ENCODE measurements at regions not wholly inside any gene's neighbourhood (a gene's known extent, or its start where the extent isn't known, plus 50 kb on each side); places are given as distances from the start of the nearest gene placed in this dataset.

DNA sequence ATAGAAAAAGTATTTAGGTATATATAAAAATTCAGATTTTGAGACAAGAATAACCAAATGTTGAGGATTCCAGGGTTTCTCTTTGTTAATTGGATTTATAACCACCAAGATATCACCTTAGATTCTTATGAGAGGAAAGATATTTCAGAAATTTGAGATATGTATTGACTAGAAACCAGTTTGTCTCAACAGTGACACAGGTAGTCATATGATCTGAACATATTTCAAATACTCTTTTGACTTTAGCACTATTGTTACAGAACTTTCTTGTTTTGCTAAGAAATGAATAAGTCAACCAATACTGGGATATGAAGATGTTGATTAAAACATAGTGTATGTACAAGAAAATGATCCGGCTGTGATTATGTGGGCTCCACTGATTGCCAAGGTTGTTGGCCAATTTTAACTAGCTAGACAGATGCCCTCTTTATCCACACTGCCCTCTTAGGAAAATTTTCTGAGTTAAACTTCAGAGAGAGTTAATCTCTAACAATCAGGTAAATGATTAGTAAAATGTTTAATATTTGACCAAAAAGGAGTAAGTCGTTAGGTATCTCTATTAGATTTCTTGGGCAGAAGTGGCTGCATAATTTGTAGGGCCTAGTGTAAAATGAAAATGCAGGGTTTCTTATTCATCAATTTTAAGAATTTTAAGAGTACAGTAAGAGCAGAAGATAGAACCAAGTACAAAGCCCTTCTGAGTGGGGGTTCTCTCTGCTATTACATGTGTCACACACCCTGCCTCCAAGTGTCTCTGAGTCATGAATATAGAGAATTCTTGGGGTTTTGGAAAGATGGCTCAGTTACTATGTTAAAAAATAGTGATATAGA, 376.0 kb downstream of the TFEC start:
- TF ChIP-seq POLR2A (IDR thresholded peaks at IDR 0.05): no peak
- TF ChIP-seq, protein P1, sequence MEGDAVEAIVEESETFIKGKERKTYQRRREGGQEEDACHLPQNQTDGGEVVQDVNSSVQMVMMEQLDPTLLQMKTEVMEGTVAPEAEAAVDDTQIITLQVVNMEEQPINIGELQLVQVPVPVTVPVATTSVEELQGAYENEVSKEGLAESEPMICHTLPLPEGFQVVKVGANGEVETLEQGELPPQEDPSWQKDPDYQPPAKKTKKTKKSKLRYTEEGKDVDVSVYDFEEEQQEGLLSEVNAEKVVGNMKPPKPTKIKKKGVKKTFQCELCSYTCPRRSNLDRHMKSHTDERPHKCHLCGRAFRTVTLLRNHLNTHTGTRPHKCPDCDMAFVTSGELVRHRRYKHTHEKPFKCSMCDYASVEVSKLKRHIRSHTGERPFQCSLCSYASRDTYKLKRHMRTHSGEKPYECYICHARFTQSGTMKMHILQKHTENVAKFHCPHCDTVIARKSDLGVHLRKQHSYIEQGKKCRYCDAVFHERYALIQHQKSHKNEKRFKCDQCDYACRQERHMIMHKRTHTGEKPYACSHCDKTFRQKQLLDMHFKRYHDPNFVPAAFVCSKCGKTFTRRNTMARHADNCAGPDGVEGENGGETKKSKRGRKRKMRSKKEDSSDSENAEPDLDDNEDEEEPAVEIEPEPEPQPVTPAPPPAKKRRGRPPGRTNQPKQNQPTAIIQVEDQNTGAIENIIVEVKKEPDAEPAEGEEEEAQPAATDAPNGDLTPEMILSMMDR (IDR thresholded peaks at IDR 0.05): no peak
- no peak for TF ChIP-seq POLR2AphosphoS5 (IDR thresholded peaks at IDR 0.05)
- TF ChIP-seq EP300 (IDR thresholded peaks at IDR 0.05): no peak

Data from suprapubic skin (tissue), 4 donors.